ENCODE measurements at regions not wholly inside any gene's neighbourhood (a gene's known extent, or its start where the extent isn't known, plus 50 kb on each side); places are given as distances from the start of the nearest gene placed in this dataset.
"Not testable (repeated sequence)": the region's sequence is repeated elsewhere in the genome, so short reads cannot be mapped to it uniquely, and the experiment has no call there.

- intact Hi-C loops (cut with micrococcal nuclease; ENCODE audit: unreplicated experiment) (no loop called here), in situ Hi-C loops (cut with MboI) (no loop called here)
- Histone ChIP-seq H4K20me1 (ENCODE audit: control insufficient read depth, insufficient read depth) (no peaks in the 10 kb centered on the region), H3K36me3 (ENCODE audit: control insufficient read depth in 2 of 2, insufficient read depth in 2 of 2, low read length in 1 of 2) (peaks cover 0 to 1% of the 10 kb centered on the region in 2 experiments; a peak in 1 of 4 replicates), H2AFZ (ENCODE audit: control insufficient read depth, low read depth, low read length) (no peak overlapping the region), H3K27me3 (replicated peaks in 1 of 2; ENCODE audit: control insufficient read depth in 2 of 2, insufficient read depth in 2 of 2, low read length in 1 of 2) (no peaks in the 10 kb centered on the region), H3K4me1 (ENCODE audit: control insufficient read depth, insufficient read depth, low read length) (no peaks in the 10 kb centered on the region), H3K4me3 (no peak overlapping the region), H3K9me3 (replicated peaks; ENCODE audit: control insufficient read depth, insufficient read depth, low read length) (no peaks in the 10 kb centered on the region; the same call in 2 of the 3 replicates), H3K79me2 (ENCODE audit: control insufficient read depth, insufficient read depth, low read length) (no peaks in the 10 kb centered on the region), H3K27ac (ENCODE audit: control insufficient read depth, insufficient read depth) (no peak overlapping the region), H3K4me2 (ENCODE audit: control insufficient read depth, insufficient read depth) (no peak overlapping the region), H3K9ac (ENCODE audit: control insufficient read depth, insufficient read depth, low read length) (no peak overlapping the region)
- ATAC-seq (no peak), DNase-seq (ENCODE audit: low read depth, low spot score) (no peak), FAIRE-seq (no peak)
- no TSS peak for BruUV-seq (replicated peaks)
- TF ChIP-seq PML (IDR thresholded peaks at IDR 0.05; ENCODE audit: low read length), result no peak
- TF ChIP-seq POLR2AphosphoS2 (IDR thresholded peaks at IDR 0.05; ENCODE audit: low read depth, low read length), result no peak
- TF ChIP-seq NR2C2 (IDR thresholded peaks at IDR 0.05; ENCODE audit: borderline replicate concordance, control insufficient read depth, insufficient read length, low read depth), result no peak
- no peak for TF ChIP-seq ETV6 (conservative IDR thresholded peaks at IDR 0.05 in 1 of 2, IDR thresholded peaks at IDR 0.05 in 1 of 2; ENCODE audit: borderline replicate concordance in 1 of 2, low read depth in 1 of 2)
- no peak for TF ChIP-seq CREB1 (IDR thresholded peaks at IDR 0.05; ENCODE audit: low read depth)
- no peak for TF ChIP-seq SUZ12 (IDR thresholded peaks at IDR 0.05; ENCODE audit: unreplicated experiment)
- TF ChIP-seq CBFB (IDR thresholded peaks at IDR 0.05; ENCODE audit: low read depth), result no peak
- no peak for TF ChIP-seq FOXM1 (IDR thresholded peaks at IDR 0.05; ENCODE audit: low read depth, low read length)
- no peak for TF ChIP-seq CHD1 (IDR thresholded peaks at IDR 0.05; ENCODE audit: low read depth, low read length)
- TF ChIP-seq PKNOX1 (IDR thresholded peaks at IDR 0.05), result no peak
- no peak for TF ChIP-seq SPI1 (IDR thresholded peaks at IDR 0.05; ENCODE audit: borderline replicate concordance, insufficient read depth, low read depth, low read length)
- TF ChIP-seq RAD51 (IDR thresholded peaks at IDR 0.05), result no peak
- no peak for TF ChIP-seq YY1 (IDR thresholded peaks at IDR 0.05; ENCODE audit: low read depth, low read length)
- TF ChIP-seq ZNF274 (IDR thresholded peaks at IDR 0.05; ENCODE audit: insufficient read depth, insufficient read length), result no peak
- TF ChIP-seq, protein P1, sequence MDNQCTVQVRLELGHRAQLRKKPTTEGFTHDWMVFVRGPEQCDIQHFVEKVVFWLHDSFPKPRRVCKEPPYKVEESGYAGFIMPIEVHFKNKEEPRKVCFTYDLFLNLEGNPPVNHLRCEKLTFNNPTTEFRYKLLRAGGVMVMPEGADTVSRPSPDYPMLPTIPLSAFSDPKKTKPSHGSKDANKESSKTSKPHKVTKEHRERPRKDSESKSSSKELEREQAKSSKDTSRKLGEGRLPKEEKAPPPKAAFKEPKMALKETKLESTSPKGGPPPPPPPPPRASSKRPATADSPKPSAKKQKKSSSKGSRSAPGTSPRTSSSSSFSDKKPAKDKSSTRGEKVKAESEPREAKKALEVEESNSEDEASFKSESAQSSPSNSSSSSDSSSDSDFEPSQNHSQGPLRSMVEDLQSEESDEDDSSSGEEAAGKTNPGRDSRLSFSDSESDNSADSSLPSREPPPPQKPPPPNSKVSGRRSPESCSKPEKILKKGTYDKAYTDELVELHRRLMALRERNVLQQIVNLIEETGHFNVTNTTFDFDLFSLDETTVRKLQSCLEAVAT (IDR thresholded peaks at IDR 0.05), result no peak
- CTCF ChIA-PET, result no interaction called here
- RAD21 ChIA-PET (ENCODE audit: unreplicated experiment), result no interaction called here
- POLR2A ChIA-PET, result no interaction called here
- SMC1A ChIA-PET (ENCODE audit: uncharacterized antibody, unreplicated experiment), result no interaction called here
- 99% methylated on average over 42 of the region's 46 CpGs for WGBS (ENCODE audit: insufficient coverage, insufficient replicate concordance, low lambda C conversion rate, missing lambda C conversion rate)
Measured at GRCh38 chr2:131724019-131724418, 196.3 kb downstream of the CCDC74A start.

- FAIRE-seq; ATAC-seq; H3K27me3 ChIP-seq (replicated peaks in 1 of 2; ENCODE audit: control insufficient read depth in 2 of 2, insufficient read depth in 2 of 2, low read length in 1 of 2); in situ Hi-C loops (cut with MboI); SMC1A ChIA-PET (ENCODE audit: uncharacterized antibody, unreplicated experiment); H3K9me3 ChIP-seq (replicated peaks; ENCODE audit: control insufficient read depth, insufficient read depth, low read length); CTCF ChIA-PET; H3K9ac ChIP-seq (ENCODE audit: control insufficient read depth, insufficient read depth, low read length); H3K4me2 ChIP-seq (ENCODE audit: control insufficient read depth, insufficient read depth); H3K36me3 ChIP-seq (ENCODE audit: control insufficient read depth in 2 of 2, insufficient read depth in 2 of 2, low read length in 1 of 2); intact Hi-C loops (cut with micrococcal nuclease; ENCODE audit: unreplicated experiment); POLR2A ChIA-PET; H3K4me1 ChIP-seq (ENCODE audit: control insufficient read depth, insufficient read depth, low read length); DNase-seq (ENCODE audit: low read depth, low spot score); BruUV-seq (replicated peaks); H3K27ac ChIP-seq (ENCODE audit: control insufficient read depth, insufficient read depth); H2AFZ ChIP-seq (ENCODE audit: control insufficient read depth, low read depth, low read length); H4K20me1 ChIP-seq (ENCODE audit: control insufficient read depth, insufficient read depth); H3K4me3 ChIP-seq; RAD21 ChIA-PET (ENCODE audit: unreplicated experiment); H3K79me2 ChIP-seq (ENCODE audit: control insufficient read depth, insufficient read depth, low read length): not testable (repeated sequence)
Measured at GRCh38 chr2:131728451-131728850, 200.8 kb downstream of the CCDC74A start.
